Fibroblast of pulmonary artery (primary cell): ENCODE measurements at regions not wholly inside any gene's neighbourhood (a gene's known extent, or its start where the extent isn't known, plus 50 kb on each side); places are given as distances from the start of the nearest gene placed in this dataset.

Source experiments
- DNase-seq: peaks from one replicate; pipeline ENCODE4 v3.0.0-alpha.2; 2010; ENCODE audit warnings: low read depth
- H3K4me3 ChIP-seq: replicated peaks from 2 replicates; pipeline ENCODE4 v1.5.1; 2011; ENCODE audit warnings: low read depth, mild to moderate bottlenecking, control low read depth, low read length, moderate library complexity
- CTCF ChIP-seq: IDR thresholded peaks from 2 replicates; pipeline ENCODE4 v1.5.1; 2011; ENCODE audit warnings: mild to moderate bottlenecking, control low read depth, low read length, inconsistent platforms; ENCODE audit errors: missing control alignments

- no peak overlapping the region for H3K4me3 ChIP-seq
- TF ChIP-seq CTCF: no peak
- no peak for DNase-seq
Measured at GRCh38 chr1:68586766-68587165, 89.9 kb upstream of the DEPDC1 start.

- no peak overlapping the region for H3K4me3 ChIP-seq
- TF ChIP-seq CTCF: no peak
- no peak for DNase-seq
Measured at GRCh38 chr1:68588304-68588703, 91.4 kb upstream of the DEPDC1 start.

GRCh38 chr1:68590473-68590872 is 93.6 kb upstream of the DEPDC1 start:
- no peak for DNase-seq
- no peak for TF ChIP-seq CTCF

GRCh38 chr1:68594851-68595250 is 98.0 kb upstream of the DEPDC1 start:
- no peak for DNase-seq
- H3K4me3 ChIP-seq: no peak overlapping the region
- no peak for TF ChIP-seq CTCF

More at GRCh38 chr1:68590473-68590872, 93.6 kb upstream of the DEPDC1 start:
- H3K4me3 ChIP-seq: no peak overlapping the region

GRCh38 chr1:68600049-68600661 is 103.3 kb upstream of the DEPDC1 start:
- TF ChIP-seq CTCF: peak; percentile 79
- H3K4me3 ChIP-seq: no peak overlapping the region
- peak; percentile 52 for DNase-seq

GRCh38 chr1:68608289-68608688 is 111.4 kb upstream of the DEPDC1 start:
- no peak for TF ChIP-seq CTCF
- no peak overlapping the region for H3K4me3 ChIP-seq
- DNase-seq: no peak

- DNase-seq: no peak
- no peak for TF ChIP-seq CTCF
- H3K4me3 ChIP-seq: no peak overlapping the region
Measured at GRCh38 chr1:68615312-68615711, 118.4 kb upstream of the DEPDC1 start.
